ENCODE measurements at regions not wholly inside any gene's neighbourhood (a gene's known extent, or its start where the extent isn't known, plus 50 kb on each side); places are given as distances from the start of the nearest gene placed in this dataset.
A peak's percentile ranks its signal among the peaks of the same experiment; 100 is the strongest.

GRCh38 chr13:89988206-89988605, 1359.3 kb upstream of the MIR17HG start:
- TF ChIP-seq ZFX (CRISPR knock-in tag; IDR thresholded peaks at IDR 0.05) (0 out of 2 replicates have a peak, but pooled peaks have one; percentile 18), ZNF408 (CRISPR knock-in tag; IDR thresholded peaks at IDR 0.05; ENCODE audit: low read depth) (no peak), ZNF431 (CRISPR knock-in tag; IDR thresholded peaks at IDR 0.05) (no peak)
- H3K9me3 ChIP-seq (replicated peaks; ENCODE audit: control insufficient read depth, insufficient read depth, low read depth, low read length), result no peaks in the 10 kb centered on the region; the same call in 1 of the 2 replicates
- ChIA-PET CTCF (ENCODE audit: low intra/inter-chr PET ratio) (no interaction called here), POLR2A (no interaction called here)
- in situ Hi-C loops (cut with MboI), result no loop called here
- H3K27me3 ChIP-seq (ENCODE audit: control insufficient read depth in 2 of 2, insufficient read depth in 2 of 2, low read length in 2 of 2), result no peaks in the 10 kb centered on the region
- ATAC-seq, result no peak
- no peaks in the 10 kb centered on the region for H3K79me2 ChIP-seq (ENCODE audit: control insufficient read depth, insufficient read depth, low read length)
- H3K36me3 ChIP-seq (ENCODE audit: control insufficient read depth, insufficient read depth, low read length), result no peaks in the 10 kb centered on the region
- H3K9me1 ChIP-seq (ENCODE audit: control insufficient read depth, insufficient read depth, low read length), result no peaks in the 10 kb centered on the region
- DNase-seq (ENCODE audit: extremely low read depth in 1 of 4, low spot score in 3 of 4), result no peak
- BruUV-seq (replicated peaks), result no TSS peak
- H3K4me1 ChIP-seq (replicated peaks in 1 of 2; ENCODE audit: control insufficient read depth in 2 of 2, insufficient read depth in 2 of 2, low read length in 2 of 2), result no peaks in the 10 kb centered on the region
- WGBS (ENCODE audit: insufficient coverage, low coverage, missing lambda C conversion rate), result 0% methylated on average over 4 of the region's 4 CpGs
- H3K4me2 ChIP-seq (ENCODE audit: insufficient read depth, low read length), result no peak overlapping the region
- H3K9ac ChIP-seq (ENCODE audit: insufficient read depth in 1 of 2, low read depth in 2 of 2, low read length in 2 of 2), result no peak overlapping the region
- H3K4me3 ChIP-seq, result no peak overlapping the region
- H3K27ac ChIP-seq (ENCODE audit: extremely low read depth, low read depth, low read length), result no peak overlapping the region
- intact Hi-C loops (cut with micrococcal nuclease), result no loop called here
- FAIRE-seq, result no peak
- H2AFZ ChIP-seq (ENCODE audit: low read depth, low read length), result no peak overlapping the region
- no peaks in the 10 kb centered on the region for H4K20me1 ChIP-seq (replicated peaks; ENCODE audit: control insufficient read depth, insufficient read depth, low read length)

DNA sequence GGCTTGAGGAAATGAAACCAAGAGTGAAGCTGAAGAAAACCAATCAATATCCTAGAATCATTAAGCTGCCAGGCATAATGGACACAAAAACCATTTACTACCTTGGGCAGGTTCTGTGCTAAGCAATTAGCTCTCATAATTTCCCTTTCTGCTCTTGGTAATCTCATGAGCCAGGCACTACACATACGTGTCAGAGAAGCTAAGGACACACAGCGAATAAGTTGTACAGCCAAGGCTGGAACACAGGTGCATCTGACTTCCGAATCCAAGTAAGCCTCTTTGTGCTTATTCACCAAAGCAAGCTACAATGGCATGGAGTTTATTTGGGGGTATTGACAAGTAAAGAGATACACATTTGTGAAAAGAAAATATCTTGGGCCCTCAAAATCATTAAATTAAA, 1343.9 kb upstream of the MIR17HG start:
- H3K9ac ChIP-seq (ENCODE audit: insufficient read depth in 1 of 2, low read depth in 2 of 2, low read length in 2 of 2), result no peak overlapping the region
- POLR2A ChIA-PET, result interaction anchor here (0.6 kb wide), 1 partner anchor 138 kb away, joined by 3 read pairs; no protein-coding TSS in a partner anchor
- in situ Hi-C loops (cut with MboI), result no loop called here

More for the DNA sequence above, 1343.9 kb upstream of the MIR17HG start:
- Histone ChIP-seq H3K9me3 (replicated peaks; ENCODE audit: control insufficient read depth, insufficient read depth, low read depth, low read length) (peaks cover 4% of the 10 kb centered on the region), H3K4me1 (replicated peaks in 1 of 2; ENCODE audit: control insufficient read depth in 2 of 2, insufficient read depth in 2 of 2, low read length in 2 of 2) (no peaks in the 10 kb centered on the region), H3K9me1 (ENCODE audit: control insufficient read depth, insufficient read depth, low read length) (no peaks in the 10 kb centered on the region), H3K36me3 (ENCODE audit: control insufficient read depth, insufficient read depth, low read length) (no peaks in the 10 kb centered on the region), H3K27ac (ENCODE audit: extremely low read depth, low read depth, low read length) (no peak overlapping the region), H3K4me3 (no peak overlapping the region), H3K27me3 (ENCODE audit: control insufficient read depth in 2 of 2, insufficient read depth in 2 of 2, low read length in 2 of 2) (no peaks in the 10 kb centered on the region), H3K4me2 (ENCODE audit: insufficient read depth, low read length) (no peak overlapping the region), H3K79me2 (ENCODE audit: control insufficient read depth, insufficient read depth, low read length) (no peaks in the 10 kb centered on the region), H4K20me1 (replicated peaks; ENCODE audit: control insufficient read depth, insufficient read depth, low read length) (no peaks in the 10 kb centered on the region), H2AFZ (ENCODE audit: low read depth, low read length) (no peak overlapping the region)
- intact Hi-C loops (cut with micrococcal nuclease), result no loop called here
- WGBS (ENCODE audit: insufficient coverage, low coverage, missing lambda C conversion rate), result 1% methylated on average over 3 of the region's 3 CpGs
- TF ChIP-seq PHF20 (IDR thresholded peaks at IDR 0.05; ENCODE audit: partially characterized antibody), result no peak
- TF ChIP-seq MCM7 (IDR thresholded peaks at IDR 0.05), result 0 out of 4 replicates have a peak, but pooled peaks of 1 of the 2 experiments have one; percentile 53
- peak; percentile 73; the same call in 1 of the 2 replicates for TF ChIP-seq ATF2 (CRISPR knock-in tag; IDR thresholded peaks at IDR 0.05)
- ATAC-seq (no peak), DNase-seq (ENCODE audit: extremely low read depth in 1 of 4, low spot score in 3 of 4) (no peak), FAIRE-seq (no peak)
- no TSS peak for BruUV-seq (replicated peaks)
- CTCF ChIA-PET (ENCODE audit: low intra/inter-chr PET ratio), result no interaction called here

Data from K562 (cell line).